Ammon's horn (tissue), 1 donor: ENCODE measurements at regions not wholly inside any gene's neighbourhood (a gene's known extent, or its start where the extent isn't known, plus 50 kb on each side); places are given as distances from the start of the nearest gene placed in this dataset.
"Not testable (repeated sequence)": the region's sequence is repeated elsewhere in the genome, so short reads cannot be mapped to it uniquely, and the experiment has no call there.

ENCODE experiments used
- DNase-seq: peaks from one replicate; pipeline ENCODE4 v3.0.0-alpha.2; 2016; ENCODE audit warnings: low spot score

DNA sequence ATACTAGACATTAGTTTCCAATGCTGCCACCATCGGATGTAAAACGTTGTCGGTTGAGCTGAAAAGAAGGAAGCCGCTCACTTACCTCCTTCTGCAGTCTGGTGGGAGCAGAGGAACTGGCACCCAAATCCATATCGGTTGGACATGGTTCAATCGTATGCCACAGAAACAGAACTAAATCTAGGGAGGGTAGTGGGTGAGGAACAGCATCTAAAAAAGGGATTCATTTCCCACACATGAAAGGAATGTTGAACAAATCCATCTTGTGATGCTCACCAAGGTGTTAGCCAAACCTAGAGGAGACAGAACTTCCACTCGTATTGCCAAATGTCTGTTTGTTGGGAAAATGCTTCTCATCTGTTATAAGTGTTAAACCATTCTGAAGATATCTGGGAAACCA lies 532.7 kb downstream of the NLGN4X start:
- DNase-seq = no peak

DNA sequence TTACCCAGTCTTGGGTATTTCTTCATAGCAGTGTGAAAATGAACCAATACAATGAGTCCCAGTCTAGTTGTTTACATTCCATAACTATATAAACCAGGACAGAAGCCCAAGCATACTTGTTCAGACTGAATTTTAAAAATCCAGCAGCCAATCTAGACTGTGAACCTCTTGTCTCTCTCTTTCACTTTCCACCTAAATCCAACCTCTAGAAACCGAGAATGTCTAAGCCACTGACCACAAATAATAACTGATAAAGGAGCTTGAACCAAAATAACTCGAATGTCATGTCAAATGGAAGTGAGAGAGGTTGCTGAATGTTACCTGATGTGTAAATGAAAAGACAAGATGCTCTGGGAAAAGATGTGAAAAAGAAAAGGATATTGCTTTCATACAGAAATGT lies 544.7 kb downstream of the NLGN4X start:
- DNase-seq = no peak

DNA sequence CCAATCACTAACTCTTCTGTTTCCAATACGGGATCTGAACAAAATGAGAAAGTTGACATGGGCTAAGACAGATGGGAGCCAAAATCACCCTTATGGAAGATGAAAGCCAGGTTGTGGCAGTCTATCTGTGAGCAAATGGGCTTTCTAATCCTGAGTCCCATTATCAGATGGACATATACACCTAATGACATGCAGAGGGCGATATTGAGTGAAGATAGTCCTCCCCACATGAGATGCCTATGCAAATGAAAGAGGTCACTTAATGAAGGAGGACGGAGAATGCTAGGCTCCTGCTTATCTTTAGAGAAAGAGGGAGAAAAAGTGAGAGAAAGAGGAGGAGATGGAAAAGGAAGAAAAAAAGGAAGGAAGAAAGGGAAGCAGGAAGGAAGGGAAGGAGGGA lies 547.5 kb downstream of the NLGN4X start:
- DNase-seq = peak; percentile 2

DNA sequence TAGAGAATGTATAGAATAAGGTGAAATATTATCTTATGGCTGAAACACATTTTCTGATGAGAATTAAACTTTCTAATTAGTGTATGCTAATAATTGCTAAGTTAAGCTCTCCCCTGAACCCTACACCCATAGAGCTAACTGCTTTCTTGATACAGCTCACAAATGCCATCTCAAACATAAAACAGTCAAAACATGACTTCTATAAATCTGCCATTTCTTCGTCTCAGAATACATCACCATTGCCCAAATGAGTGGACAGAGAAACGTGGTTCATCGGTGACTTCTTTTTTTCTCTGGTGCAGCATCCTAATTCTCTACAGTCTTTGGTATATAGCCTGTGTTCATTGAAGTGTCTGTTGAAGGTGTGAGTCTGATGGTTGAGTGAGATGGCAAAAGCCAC lies 554.6 kb downstream of the NLGN4X start:
- DNase-seq = no peak

DNA sequence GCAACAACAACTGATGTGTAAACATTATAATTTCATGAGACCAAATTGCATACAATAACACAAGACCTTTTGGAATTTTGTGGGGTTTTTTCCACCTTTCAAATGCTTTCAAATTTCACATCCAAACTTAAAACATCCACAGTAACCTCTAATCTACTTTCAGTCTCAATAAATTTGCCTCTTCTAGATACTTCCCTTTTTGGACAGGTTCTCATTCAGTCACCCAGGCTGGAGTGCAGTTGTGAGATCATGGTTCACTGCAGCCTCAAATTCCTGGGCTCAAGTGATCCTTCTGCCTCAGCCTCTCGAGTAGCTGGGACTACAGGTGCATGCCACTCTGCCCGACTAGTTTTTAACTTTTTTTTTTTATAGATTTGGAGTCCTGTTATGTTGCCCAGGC lies 556.6 kb downstream of the NLGN4X start:
- no peak for DNase-seq

DNA sequence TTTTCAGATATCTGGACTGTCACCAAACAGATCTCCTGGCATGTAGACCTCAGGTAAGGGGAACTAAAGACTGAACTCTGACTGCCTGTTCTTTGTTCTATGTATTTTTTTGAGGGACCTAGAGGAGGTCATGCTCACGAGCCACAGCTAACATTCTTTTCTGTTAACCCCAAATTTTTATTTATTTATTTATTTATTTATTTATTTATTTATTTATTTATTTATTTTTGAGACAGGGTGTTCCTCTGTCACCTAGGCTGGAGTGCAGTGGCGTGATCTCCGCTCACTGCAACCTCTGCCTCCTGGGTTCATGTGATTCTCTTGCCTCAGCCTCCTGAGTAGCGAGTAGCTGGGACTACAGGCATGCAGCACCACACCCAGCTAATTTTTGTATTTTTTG lies 562.0 kb downstream of the NLGN4X start:
- DNase-seq = not testable (repeated sequence)

DNA sequence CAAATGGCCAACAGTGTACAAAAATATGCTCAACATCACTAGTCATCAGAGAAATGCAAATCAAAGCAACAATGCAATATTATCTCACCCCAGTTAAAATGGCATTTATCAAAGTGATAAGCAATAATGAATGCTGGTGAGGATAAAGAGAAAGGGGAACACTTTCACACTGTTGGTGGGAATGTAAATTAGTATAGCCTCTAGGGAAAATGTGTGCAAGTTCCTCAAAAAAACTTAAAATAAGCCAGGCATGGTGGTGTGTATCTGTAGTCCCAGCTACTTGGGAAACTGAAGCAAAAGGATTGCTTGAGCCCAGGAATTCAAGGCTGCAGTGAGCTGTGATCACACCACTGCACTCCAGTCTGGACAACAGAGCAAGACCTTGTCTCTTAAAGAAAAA lies 572.1 kb downstream of the NLGN4X start:
- DNase-seq = no peak

DNA sequence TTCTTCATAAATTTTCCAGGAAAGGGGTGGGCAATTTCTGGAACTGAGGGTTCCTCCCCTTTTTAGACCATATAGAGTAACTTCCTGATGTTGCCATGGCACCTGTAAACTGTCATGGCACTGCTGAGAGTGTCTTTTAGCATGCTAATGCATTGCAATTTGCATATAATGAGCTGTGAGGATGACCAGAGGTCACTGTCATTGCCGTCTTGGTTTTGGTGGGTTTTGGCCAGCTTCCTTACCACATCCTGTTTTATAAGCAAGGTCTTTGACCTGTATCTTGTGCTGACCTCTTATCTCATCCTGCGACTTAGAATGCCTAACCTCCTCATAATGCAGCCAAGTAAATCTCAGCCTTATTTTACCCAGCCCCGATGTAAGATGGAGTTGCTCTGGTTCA lies 577.8 kb downstream of the NLGN4X start:
- DNase-seq = no peak

DNA sequence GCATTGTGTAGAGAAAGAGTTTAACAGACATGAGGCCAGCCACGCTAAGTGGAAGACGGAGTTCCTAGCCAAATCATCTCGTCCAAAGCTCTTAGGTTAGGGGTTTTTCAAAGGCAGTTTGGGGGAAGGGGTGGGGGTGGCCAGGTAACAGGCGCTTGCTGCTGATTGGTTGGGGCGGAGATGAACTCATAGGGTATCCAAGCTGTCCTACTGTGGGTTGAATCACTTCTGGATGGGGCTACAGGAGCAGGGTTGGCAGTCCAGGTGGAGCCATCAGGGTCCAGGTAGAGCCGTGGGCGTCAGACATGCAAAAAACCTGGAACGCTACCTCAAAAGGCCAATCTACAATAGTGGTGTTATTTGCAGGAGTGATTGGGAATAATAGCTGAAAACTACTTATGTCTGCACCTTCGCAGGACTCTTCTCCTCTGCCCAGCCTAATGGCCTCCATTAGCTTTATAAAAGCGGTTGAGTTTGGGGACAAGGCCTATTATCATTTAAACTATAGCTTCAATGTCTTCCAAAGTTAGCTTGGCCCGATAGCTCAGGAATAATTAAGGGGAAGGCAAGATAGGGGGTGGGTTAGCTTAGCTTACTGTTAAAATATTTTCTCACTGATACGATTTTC lies 579.6 kb downstream of the NLGN4X start:
- no peak for DNase-seq

DNA sequence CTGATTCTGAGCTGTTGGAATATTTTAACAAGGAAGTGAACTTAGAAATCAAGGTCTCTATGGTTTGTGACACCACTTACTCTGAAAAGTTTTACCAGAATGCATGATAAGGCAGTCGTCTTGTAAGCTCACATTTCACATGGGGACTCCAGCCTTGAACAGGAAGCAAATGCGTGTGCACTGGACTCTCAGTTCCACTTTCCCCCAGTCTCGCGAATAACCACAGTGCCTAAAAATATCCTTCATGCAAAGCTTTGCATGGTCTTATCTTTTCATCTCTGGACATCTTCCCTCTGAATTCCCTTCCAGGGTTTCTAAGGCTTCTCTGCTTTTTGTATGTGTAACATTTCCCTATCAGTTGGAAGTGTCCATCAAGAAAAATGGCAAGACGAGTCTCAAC lies 581.8 kb downstream of the NLGN4X start:
- DNase-seq = peak; percentile 33

DNA sequence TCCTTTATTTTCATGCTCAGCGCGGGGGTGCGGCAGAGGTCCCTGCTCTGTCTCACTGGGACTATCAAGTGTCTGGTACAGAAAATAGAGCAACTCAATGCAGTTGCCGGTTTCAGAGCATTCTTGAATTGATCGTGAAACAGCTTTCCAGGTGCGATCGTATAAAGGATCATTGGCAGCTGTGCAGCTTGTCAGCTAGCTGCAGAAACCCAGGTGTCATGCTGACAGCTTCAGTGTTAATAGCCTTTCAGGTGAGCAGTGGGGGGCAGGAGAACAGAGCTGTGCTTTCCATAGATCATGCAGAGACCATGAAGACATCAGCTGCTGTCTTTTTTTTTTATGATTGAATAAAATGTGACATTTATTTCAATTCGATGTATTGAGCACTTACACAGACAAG lies 583.9 kb downstream of the NLGN4X start:
- DNase-seq = no peak

DNA sequence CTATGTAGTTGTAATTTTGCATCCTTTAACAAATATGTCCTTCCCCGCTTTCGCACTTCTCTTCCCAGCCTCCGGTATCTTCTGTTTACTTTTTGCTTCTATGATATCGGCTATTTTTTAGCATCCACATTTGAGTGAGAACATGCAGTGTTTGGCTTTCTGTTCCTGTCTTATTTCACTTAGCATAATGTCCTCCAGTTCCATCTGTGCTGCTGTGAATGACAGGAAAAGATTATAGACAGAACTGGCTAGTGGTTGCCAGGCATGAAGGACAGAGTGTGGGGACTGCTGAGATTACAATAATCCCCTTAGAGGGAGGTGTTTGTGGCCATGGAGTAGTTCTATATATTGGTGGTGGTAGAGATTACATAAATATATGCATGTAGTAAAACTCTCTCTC lies 588.6 kb downstream of the NLGN4X start:
- no peak for DNase-seq

DNA sequence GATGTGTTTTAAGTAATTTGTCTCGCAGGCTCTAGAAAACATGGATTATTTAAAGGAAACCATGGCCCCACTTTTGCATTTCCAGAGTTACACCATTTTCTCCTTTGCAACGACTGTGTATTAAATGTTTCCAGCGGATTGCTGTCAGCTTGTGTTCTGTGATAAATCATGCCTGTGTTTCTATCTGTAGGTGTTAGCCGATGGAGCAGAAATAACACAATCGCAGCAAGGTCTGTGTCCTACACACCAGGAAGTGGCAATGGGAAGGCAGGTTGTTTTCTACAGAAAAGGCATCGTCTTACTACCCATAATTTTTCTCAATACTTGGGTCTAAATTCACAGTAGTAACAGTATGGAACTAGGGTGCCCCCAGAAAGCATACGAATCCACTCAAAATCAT lies 590.1 kb downstream of the NLGN4X start:
- no peak for DNase-seq

DNA sequence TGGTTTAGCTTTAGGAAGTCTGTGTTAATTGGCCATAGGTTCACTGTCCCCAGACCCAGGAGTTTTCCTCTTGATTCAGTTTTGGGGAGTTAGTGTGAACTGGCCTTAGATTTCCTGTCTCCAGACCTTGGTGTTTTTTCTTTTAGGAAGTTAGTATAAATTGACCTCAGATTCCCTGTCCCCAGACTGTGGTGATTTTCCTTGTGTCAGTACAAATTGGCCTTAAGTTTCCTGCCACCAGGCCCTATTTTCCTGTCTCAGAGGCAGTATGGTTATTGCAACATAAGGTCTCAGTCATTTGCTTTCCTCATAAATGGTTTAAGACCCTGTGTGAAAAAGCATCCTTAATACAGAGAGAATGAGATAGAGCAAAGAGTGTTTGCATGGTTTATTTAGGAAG lies 595.8 kb downstream of the NLGN4X start:
- DNase-seq = no peak

DNA sequence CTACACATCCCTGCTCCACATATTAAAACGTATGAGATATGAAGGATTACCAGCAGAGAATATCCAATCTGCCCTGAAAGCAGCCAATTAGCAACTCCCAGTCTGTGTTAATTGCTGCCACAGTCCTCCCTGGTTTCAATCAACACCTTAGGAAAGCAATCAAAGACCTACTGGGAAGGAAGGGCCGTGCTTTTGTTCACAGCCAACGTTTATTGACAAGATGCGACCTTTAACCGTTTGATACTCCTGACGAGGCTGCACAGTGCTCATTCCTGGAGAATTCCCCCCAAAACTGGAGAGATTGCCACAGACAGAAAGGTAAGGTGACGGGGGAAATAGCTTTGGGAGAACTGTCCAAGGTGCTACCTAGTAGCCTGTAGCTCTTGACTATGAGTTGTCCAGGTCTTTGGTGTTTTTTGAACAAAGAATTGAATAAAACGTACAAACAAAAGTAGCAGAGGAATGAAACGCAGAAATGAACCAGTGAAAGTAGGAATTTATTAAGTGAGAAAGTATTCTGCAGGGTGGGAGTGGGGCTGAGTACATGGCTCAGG lies 596.5 kb downstream of the NLGN4X start:
- no peak for DNase-seq

DNA sequence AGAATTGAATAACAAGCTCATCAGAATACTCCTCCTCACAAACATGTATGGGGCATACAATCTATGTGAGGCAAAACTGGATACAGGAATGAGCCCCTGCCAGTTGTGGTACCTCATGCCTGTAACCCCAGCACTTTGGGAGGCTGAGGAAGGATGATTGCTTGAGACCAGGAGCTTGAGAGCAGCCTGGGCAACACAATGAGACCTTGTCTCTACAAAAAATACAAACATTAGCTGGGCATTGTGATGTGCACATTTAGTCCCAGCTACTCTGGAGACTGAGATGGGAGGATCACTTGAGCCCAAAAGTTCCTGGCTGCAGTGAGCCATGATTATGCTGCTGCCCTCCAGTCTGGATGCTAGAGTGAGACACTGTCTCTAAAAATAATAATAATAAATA lies 611.0 kb downstream of the NLGN4X start:
- DNase-seq = peak; percentile 31

DNA sequence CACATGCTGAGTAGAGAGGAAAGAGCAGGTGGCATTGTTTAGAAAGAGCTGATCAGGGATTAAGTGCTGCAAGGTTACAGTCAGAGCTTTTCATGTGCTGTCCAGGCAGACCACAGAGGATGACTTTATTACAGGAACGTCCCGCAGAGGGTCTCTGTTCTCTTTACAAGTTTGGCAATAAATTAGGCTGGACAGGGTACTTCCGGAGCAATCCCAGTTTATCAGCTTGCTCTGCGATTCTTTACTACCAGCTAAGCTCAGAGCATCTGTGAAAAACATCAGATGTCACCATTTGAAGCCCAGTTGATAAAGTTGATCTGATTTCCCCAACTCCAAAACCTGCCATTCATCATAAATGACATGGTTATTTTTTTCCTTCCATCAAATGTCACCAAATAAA lies 633.1 kb downstream of the NLGN4X start:
- no peak for DNase-seq

DNA sequence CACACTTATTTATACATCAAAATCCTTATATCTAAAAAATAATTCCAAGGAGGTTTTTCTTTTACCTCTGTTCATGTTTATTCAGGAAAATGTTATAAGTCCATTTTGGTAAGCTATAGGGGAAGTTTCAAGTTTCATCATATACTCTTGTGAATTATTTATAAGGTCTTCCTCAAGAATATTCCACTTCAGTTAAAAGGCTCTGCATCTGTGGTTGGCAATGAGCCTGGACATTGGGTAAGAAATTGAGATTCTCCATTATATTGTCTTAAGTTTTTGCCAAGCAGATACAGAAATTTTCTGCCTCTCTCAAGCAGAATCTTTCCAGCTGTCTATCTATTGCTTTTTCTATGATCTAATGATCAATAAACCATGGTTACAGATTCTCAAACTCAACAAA lies 641.9 kb downstream of the NLGN4X start:
- DNase-seq = no peak

DNA sequence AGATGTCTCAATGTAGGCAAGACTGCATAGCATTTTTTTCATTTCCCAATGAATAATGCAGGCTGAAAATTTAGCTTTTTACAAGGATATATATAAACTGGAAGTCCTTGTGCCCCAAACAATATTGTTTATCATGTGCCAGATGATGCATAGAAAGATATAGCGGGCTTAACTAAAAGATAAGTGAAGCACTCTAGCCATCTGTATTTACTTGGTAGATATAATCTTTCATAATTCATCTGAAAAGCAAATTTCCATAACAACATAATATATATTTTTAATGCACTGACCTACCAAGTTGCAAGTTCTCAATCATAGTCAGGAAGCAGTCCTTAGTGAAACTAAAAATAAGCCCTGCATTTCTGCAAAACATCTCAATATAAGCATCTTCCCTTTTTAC lies 653.3 kb downstream of the NLGN4X start:
- DNase-seq = no peak

DNA sequence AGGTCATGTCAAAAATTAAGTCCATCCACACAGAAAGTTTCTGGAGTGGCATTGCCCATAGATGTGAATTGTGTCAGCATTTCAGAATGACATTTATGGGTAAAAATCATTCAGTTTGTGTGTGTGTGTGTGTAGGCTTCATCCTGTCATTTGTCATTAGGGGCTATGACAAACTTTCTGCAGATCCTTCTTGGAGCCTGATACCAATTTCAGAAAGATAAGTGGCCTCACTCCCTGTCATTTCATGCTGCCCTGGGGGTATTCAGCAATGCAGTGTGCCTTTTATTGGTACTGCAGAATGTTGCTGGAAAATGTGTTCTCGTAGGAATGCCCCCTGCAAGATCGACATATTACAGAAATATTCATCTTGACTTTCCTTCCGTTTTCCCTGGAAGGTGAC lies 659.7 kb downstream of the NLGN4X start:
- no peak for DNase-seq

DNA sequence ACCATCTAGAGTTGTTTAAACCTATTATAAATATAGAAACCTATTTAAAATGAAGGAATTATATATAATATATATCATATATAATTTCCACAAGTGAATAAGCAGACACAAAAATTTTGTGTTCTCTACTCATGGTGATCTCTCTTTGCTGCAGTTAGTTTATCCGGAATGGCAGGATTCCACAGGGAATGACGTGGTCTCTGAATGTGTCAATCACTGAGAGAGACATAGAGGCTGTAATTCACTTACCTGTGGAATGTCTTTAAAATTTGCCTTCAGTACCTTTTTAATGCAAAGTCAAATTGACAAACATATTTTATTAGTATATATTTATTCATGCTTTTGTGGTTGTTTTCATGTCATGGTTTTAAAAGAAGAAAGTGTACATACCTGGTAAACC lies 669.3 kb downstream of the NLGN4X start:
- DNase-seq = no peak

DNA sequence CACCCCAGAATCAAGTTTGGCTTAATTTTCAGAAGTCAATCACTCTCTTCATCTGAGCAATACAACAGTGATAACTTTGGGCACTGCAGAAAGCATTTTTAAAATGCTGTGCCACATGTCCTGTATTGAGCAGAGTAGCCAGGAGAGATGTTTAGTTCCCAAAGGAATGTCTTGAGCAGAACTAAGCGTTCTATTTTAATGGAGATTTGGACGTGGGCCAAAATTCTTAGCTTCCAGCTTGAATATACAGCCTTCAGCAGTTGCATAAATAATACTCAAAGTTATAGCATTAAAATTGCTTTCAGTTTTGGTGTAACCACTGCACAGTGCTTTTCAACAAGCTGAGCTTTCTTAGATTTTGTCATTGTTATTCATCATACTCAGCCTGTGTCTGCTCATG lies 679.2 kb downstream of the NLGN4X start:
- no peak for DNase-seq

DNA sequence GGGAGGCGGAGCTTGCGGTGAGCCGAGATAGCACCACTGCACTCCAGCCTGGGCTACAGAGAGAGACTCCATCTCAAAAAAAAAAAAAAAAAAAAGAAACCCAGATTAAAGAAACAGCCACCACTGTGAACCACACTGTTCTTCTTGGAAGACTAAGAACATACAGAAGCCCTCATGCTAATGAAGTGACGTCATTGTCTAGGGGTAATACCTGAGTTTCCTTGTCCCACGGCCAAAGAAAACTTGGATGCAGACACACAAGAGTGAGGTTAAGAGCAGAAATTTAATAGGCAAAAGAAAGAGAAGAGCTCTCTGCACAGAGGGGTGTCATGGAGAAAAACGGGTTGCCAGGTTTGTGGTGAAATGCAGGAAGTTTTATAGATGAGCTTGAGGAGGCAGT lies 691.6 kb downstream of the NLGN4X start:
- no peak for DNase-seq

DNA sequence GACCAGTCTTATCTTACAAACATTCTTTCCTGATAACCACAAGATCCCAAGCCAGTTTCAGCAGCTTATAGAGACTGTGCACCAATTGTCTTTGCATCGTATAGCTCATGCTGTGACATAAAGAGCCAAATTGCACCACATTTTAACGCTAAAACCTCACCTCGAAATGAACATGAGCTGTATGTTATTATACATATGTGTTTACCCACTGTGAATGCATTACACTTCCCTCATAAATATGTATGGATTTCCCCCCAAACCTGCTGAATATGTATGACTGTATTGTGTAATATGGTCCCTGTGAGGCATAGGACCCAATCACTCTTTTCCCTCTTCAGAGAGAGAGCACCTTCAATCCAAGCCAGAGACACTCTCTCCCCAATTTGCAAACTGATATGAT lies 692.4 kb downstream of the NLGN4X start:
- DNase-seq = no peak

DNA sequence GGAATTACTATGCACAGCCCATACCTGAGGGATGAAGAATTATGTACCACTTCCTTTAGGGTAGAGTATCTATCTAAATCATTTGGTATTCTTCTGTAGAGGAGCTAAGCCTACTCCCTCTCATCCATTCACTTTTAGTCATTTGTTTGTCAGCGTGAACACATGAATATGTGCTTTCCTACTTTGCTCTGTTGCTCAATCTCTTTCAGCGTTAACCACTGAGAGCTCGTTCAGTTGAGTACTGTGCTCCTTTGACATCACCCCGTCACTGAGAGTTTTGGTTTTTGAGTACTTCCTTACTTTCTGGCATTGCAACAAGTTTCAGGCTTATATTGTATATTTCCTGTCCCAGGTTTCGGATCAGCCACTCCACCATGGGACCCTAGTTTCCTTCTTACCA lies 700.6 kb downstream of the NLGN4X start:
- DNase-seq = no peak
